ENCODE measurements at regions not wholly inside any gene's neighbourhood (a gene's known extent, or its start where the extent isn't known, plus 50 kb on each side); places are given as distances from the start of the nearest gene placed in this dataset.

DNA sequence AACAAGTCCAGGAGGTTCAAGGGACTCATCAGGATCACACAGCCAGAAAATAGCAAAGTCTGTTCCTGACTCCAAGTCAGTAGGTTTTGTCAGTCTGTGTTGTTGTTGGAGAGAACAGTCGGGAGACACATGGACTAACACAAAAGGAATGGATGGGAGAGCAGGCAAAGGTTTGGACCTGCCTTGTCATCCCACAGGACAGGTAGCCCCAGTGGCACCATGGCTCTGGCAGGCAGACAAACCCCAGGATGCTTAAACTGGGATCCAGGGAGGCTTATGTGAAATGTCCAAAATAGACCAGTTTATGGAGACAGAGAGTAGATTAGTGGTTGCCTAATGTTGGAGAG, 201.6 kb upstream of the NAV2 start:
- intact Hi-C loops (cut with DNase I) = no loop called here
- Histone ChIP-seq H3K4me3 (no peak overlapping the region), H3K27me3 (ENCODE audit: low read depth) (no peaks in the 10 kb centered on the region), H3K36me3 (no peaks in the 10 kb centered on the region), H3K4me1 (peaks cover 20% of the 10 kb centered on the region), H3K9me3 (no peaks in the 10 kb centered on the region), H3K27ac (no peak overlapping the region)
- DNase-seq = no peak
- ATAC-seq = peak in 1 of 2 donors; percentile 28
- TF ChIP-seq, protein P1, sequence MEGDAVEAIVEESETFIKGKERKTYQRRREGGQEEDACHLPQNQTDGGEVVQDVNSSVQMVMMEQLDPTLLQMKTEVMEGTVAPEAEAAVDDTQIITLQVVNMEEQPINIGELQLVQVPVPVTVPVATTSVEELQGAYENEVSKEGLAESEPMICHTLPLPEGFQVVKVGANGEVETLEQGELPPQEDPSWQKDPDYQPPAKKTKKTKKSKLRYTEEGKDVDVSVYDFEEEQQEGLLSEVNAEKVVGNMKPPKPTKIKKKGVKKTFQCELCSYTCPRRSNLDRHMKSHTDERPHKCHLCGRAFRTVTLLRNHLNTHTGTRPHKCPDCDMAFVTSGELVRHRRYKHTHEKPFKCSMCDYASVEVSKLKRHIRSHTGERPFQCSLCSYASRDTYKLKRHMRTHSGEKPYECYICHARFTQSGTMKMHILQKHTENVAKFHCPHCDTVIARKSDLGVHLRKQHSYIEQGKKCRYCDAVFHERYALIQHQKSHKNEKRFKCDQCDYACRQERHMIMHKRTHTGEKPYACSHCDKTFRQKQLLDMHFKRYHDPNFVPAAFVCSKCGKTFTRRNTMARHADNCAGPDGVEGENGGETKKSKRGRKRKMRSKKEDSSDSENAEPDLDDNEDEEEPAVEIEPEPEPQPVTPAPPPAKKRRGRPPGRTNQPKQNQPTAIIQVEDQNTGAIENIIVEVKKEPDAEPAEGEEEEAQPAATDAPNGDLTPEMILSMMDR (IDR thresholded peaks at IDR 0.05) = no peak

DNA sequence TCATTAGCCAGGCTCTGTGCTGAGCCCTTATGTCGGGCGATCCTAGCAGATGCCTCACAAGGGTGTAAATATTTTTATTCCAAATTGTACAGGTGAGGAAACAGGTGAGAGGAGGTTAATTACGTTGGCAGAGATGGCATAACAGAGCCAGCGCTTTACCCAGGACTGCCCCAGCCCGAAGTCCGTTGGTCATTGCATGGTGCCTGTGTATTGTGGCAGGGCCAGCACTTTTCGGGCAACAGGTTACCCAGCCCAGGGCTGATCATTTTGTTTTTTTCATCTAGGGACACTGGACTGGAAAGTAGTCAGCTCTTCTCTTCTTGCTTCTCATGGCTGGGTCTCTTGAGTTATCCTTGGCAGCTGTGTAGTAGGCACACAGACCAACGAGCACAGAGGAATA, 202.2 kb upstream of the NAV2 start:
- Histone ChIP-seq H3K27ac (no peak overlapping the region), H3K4me3 (no peak overlapping the region), H3K4me1 (peaks cover 20% of the 10 kb centered on the region), H3K9me3 (no peaks in the 10 kb centered on the region), H3K36me3 (no peaks in the 10 kb centered on the region), H3K27me3 (ENCODE audit: low read depth) (no peaks in the 10 kb centered on the region)
- TF ChIP-seq, protein P1 (IDR thresholded peaks at IDR 0.05) = no peak
- intact Hi-C loops (cut with DNase I) = no loop called here
- ATAC-seq = no peak
- no peak for DNase-seq

DNA sequence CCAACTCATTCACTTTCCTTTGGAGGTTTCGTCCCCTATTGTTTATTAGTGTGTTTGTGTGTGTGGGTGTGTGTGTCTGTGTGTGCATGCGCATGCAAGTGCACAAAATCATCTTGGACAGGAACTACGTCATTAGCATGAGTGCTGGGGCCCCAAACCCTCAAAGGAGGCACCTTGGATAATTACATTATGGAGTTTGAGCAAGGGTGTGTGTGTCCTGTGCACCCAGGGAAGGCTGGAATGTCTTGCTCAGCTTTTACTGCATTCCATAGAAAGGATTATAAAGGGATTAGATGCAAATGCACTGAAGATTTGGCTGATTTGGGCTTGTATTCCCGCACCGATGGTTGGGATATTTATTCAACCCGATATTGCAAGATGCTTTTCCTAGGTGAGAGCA, 203.4 kb upstream of the NAV2 start:
- H3K4me3 ChIP-seq = no peak overlapping the region
- H3K27ac ChIP-seq = no peak overlapping the region
- TF ChIP-seq, protein P1 (IDR thresholded peaks at IDR 0.05) = no peak
- no peaks in the 10 kb centered on the region for H3K9me3 ChIP-seq
- DNase-seq (no peak), ATAC-seq (no peak)
- intact Hi-C loops (cut with DNase I) = no loop called here
- no peaks in the 10 kb centered on the region for H3K27me3 ChIP-seq (ENCODE audit: low read depth)
- H3K4me1 ChIP-seq = peaks cover 20% of the 10 kb centered on the region
- no peaks in the 10 kb centered on the region for H3K36me3 ChIP-seq

DNA sequence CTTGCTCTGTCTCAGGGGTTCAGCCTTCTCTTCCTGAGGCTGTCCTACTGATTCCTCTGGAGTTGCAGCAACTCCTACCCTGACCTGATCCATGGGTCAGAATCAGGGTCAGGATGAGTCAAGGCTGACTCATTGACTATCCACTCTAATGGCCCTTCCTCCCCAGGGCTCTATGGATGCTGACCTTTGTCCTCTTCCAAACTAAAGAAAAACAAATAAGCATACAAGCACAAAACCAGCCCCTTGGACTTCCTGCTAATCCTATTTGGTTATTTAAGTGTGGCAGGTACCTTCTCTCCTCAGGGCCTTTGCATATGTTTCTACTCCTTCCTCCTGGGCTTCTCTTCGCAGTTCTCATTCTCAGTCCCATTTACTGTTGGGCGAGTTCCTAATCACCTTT, 204.5 kb upstream of the NAV2 start:
- TF ChIP-seq, protein P1 (IDR thresholded peaks at IDR 0.05) = no peak
- Histone ChIP-seq H3K27me3 (ENCODE audit: low read depth) (no peaks in the 10 kb centered on the region), H3K9me3 (no peaks in the 10 kb centered on the region), H3K4me1 (peaks cover 20% of the 10 kb centered on the region), H3K36me3 (no peaks in the 10 kb centered on the region), H3K27ac (no peak overlapping the region), H3K4me3 (no peak overlapping the region)
- intact Hi-C loops (cut with DNase I) = no loop called here
- DNase-seq = no peak
- ATAC-seq = no peak

DNA sequence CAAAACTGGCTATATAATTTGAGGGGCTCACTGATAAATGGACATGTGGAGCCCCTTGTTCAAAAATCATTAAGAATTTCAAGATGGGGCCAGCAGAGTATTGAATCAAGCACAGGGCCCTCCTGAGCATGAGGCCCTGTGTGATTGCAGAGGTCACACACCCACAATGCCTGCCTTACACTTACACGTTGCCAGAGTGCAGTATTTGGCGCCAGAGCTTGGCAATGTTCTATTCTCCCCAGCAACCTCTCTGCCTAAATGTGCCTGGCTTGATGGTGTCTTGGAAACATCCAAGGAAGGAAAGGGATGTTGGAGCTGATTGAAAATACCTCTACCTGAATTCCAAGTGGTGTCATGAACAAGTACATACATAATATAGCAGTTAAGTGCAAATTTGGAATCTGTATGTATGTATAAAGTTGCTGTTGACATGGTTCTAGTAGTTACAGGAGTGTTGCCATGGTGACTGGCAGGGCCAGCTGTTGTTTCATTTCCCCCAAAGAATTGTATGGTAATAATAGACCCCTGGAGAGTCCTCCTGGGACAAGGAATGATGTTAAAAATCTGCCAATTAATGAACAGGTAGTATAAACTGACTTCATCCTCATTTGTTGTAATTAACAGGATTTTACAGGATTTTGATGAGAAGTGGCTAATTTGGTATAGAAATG, 205.7 kb upstream of the NAV2 start:
- TF ChIP-seq, protein P1 (IDR thresholded peaks at IDR 0.05) = no peak
- peaks cover 13% of the 10 kb centered on the region for H3K4me1 ChIP-seq
- no peak for DNase-seq
- no peak for ATAC-seq
- H3K27me3 ChIP-seq (ENCODE audit: low read depth) = no peaks in the 10 kb centered on the region
- no peak overlapping the region for H3K4me3 ChIP-seq
- H3K9me3 ChIP-seq = no peaks in the 10 kb centered on the region
- intact Hi-C loops (cut with DNase I) = no loop called here
- no peaks in the 10 kb centered on the region for H3K36me3 ChIP-seq
- no peak overlapping the region for H3K27ac ChIP-seq

All from lower lobe of right lung (tissue), 2 donors.